RPMI7951 (cell line): ENCODE measurements at regions not wholly inside any gene's neighbourhood (a gene's known extent, or its start where the extent isn't known, plus 50 kb on each side); places are given as distances from the start of the nearest gene placed in this dataset.

Source experiments
- DNase-seq: peaks from one replicate; pipeline ENCODE4 v3.0.0-alpha.2; 2012; ENCODE audit warnings: low read depth

- DNase-seq: no peak
Observed at GRCh38 chr5:110359221-110359620, 367.2 kb downstream of the TMEM232 start.

- DNase-seq: no peak
Observed at GRCh38 chr5:110361471-110361870, 365.0 kb downstream of the TMEM232 start.

GRCh38 chr5:110362261-110362660 is 364.2 kb downstream of the TMEM232 start:
- DNase-seq: no peak

DNA sequence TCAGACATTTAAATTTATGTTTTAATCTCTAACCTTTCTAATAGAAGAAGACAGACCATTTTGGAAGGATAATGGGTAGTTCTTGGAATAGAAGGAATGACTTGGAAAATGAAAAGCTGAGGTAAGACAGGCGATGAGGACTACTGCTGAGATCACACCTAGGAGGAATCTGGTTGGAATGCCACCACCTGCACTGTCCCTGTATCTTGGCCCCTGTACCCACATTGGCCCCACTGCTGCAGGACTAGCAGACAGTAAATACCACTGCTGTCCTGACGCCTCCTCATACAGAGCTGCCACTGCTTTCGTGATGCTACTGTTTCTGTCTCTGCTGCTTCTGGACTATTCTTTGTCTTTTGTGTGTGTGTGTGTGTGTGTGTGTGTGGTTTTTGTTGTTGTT is 359.8 kb downstream of the TMEM232 start:
- no peak for DNase-seq
